Glomerular visceral epithelial cell (primary cell): ENCODE measurements at regions not wholly inside any gene's neighbourhood (a gene's known extent, or its start where the extent isn't known, plus 50 kb on each side); places are given as distances from the start of the nearest gene placed in this dataset.
A peak's percentile ranks its signal among the peaks of the same experiment; 100 is the strongest.
"Not testable (repeated sequence)": the region's sequence is repeated elsewhere in the genome, so short reads cannot be mapped to it uniquely, and the experiment has no call there.

Experiments used
- DNase-seq: peaks from one replicate; pipeline ENCODE4 v3.0.0-alpha.2; 2016; ENCODE audit errors: extremely low spot score

DNA sequence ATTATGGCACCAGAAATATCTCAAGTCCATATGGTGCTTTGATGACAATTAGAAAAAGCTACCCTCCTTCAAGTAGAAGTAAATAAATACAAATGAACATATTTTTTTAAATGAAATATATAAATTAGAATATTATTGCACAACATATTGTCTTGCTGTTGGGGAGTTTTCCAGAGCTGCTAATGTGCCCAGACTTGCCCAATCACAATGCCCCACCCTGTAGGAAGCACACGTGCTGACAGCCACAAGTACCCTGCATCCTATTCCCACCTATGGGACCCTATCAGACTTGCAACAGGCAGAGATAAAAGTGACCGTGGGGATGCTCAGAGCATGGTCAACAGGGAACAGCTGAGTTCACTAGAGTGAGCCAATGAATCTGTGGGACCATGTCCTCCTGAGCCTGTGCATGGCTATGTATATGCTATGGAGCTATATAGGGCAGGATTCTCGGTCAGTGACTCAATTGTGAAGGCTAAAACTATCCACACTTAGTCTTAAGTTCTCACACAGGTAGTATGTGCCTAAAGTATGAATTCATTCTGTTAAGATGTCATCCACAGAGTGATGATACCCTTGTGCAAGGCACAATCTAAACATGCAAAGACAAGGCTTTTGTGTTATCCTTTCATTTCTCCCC lies 336.0 kb downstream of the HGF start:
- DNase-seq = no peak

DNA sequence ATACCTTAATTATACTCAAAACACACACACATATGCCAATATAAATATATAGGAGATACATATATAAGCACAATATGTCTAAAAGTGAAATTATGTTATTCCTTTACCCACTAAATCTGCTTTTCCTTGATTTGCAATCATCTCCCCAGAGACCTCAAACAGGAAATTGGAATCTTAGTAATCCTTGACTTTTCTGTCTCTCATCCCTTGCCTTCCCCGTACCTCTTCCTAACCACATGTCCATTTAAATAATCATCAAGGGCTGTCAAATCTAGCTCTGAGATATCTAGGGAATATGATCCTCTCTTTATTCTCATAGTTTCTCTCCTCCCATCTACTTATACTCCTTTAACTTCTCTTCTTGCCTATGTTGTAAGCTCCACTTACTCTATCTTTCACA lies 336.6 kb downstream of the HGF start:
- DNase-seq = no peak

DNA sequence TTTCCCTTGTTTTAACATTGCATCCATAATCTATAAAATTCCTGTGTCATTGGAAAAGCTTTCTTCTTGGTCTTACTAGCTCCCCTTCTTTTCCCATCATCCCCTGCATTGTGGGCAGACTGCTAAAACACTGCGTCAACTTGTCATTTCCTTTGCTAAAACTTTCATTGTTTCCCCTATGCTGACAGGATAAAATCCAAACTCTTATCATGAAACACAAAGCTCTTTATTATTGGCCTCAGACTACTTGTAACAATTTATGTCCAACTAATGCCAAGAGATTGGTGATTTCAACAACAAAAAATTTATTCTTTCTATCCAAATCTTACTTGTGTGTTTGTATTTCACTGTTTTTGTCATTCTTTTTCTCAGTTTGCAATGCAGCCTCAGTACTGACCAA lies 339.1 kb downstream of the HGF start:
- no peak for DNase-seq

DNA sequence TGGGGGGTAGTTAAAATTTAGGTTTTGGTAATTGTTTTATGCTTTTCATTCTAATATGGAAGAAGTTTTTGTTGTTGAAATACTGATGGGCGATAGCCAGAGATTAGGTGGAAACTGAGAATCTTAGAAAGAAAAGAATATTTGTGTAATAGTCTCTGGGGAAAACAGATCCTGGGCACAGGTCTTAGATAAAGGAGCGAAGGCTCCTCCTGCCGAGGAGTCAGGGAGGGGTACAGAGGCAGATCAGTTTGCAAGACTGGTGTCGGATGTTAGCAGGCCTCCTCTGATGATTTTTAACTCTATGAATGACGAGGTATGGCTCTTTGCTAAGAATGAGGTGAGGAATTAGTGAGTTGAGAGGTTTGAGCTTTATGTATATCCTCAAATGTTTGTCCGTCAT lies 339.7 kb downstream of the HGF start:
- DNase-seq = peak; percentile 2

DNA sequence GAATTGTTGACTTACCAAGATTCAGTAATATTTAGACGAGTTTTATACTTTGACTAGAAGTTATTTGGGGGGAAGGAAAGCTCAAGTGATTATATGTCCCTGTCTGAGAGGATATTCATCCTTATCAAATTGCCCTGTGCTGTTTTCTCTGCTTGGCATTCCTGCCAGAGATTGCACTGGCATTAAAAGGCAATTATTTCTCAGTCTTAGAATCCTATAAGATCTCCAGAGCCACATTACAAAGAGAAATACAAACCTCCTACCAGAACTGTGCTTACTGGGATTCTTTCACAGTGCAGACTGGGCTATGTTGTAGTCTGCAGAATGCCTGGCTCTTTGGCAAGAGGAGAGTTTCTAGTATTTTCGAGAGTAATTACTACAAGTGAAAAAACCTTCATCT lies 342.4 kb downstream of the HGF start:
- DNase-seq = no peak

DNA sequence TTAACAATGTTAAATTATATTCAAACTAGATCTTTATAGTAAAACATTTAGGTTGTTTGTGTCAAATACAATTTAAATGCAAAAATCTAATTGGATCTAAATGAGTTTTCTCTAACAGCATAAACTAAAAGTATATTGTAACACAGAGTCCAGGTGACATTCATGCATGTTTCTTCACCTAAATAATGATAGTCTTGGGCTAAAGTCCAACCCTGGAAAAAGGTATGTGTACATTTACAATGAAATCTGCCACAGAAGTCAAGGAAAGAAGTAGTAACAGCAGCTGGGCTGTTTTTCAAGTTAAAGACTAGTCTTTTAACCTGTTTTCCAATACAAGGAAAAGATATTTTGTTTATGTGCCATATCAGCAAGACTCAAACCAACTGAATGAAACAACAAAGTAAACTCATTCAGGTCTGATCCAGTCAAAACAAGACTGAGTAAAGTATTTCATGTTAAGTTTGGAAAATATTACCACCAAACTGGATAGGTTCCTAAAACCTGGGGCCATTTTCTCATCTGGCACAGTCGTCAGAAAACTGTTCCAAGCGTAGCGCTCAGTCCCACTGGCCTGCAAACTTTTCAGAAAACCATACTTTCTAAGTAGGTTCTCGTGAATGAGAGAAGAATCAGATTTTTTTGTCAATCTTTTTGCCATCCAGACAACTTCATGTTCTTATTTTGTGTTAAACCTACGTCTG lies 349.2 kb downstream of the HGF start:
- no peak for DNase-seq

DNA sequence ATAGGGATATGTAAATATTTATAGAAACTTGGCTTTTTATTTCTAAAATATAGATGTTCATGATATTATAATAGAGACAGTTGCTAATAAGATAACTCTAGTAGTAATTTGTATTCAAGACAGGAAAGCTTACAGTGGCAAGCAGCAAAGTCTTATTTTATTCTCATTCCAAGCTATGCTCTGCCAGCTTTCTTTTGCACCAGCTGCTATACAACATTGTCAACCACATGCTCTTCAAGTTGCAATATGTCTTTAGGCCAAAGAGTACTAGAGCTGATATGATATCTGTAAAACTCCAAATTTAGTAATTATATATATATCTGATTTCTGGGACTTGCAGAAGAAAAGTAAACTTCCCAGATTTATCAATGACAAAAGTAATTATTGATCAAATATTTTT lies 350.1 kb downstream of the HGF start:
- no peak for DNase-seq

DNA sequence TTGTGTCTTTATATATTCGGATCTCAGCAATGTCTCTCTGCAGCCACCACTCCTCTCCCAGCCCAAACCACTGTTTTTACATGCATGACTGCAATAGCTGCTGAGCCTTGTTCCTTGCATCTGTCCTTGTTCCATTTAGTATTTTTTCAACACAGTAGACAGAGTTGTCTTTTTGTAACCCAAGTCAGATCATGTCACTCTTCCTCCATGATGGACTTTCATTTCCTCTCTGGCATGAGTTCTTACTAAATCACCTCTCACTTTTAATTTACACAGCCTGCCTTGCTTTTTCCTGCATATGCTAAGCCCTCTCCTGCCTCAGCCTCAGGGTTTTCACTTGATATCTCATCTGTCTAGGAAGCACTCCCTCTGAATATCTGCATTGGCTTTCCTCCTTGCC lies 353.2 kb downstream of the HGF start:
- DNase-seq = peak; percentile 23

DNA sequence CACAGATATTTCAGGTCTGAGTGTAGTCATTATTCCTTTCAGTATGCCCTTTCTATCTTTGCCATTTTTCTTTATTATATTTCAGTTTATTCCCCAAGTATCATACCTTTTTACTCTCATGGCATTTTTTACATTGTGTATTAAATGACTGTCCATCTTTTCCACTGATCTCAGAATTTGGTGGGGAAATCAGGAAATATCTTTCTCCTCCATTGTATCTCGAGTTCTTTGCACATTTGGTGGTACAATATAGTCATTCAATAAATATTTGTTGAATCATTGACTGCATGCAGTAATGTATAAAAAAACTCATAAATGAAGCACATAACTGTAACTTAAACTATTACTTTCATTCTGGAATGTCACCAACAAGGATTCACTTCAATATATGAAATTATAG lies 354.7 kb downstream of the HGF start:
- DNase-seq = no peak

DNA sequence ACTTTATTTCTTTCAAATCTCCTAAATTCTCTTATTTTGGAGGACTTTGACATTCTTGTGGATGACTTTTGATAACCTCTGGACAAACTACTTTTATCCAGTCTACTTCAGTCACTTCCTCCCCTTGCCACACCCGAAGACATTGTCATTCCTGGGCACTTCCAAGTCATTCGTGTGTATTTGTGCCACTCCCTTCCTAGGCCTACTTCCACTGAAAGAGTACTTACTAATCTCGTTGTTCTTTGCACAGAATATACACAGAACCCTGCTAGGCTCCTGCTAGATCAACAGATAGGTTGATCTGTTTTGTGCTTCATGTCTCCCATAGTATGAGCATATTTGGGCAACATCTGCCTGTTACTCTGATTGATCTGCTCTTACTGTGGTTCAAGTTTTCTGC lies 355.4 kb downstream of the HGF start:
- DNase-seq = no peak

DNA sequence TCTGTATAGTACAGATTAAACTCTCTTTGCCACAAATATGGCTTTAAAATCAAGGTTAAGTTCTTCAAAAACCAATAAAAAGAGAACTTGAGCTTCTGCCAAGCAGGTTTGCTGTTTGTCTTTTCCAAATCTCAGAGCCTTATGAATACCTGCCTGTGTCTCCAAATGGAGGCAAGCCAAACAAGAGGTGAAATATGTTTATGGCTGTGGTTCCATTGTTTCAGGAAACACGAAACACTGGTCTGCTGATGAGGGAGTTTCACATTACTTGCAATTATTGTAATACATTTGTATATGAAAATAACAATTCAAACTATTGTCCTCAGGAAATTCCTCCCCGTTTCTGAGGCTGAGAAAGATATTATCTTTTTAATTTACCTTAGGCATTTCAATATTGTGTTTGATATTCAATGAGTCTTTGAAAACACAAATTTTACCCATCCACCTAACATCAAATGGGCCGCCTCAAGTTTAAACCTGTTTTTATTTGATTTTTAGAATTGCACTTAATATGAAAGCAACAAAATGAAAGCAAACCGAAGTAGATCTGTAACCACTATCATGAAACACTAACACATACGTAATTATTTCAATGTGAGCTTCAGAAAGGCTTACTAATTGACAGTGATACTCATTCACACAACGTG lies 359.3 kb downstream of the HGF start:
- DNase-seq = no peak

DNA sequence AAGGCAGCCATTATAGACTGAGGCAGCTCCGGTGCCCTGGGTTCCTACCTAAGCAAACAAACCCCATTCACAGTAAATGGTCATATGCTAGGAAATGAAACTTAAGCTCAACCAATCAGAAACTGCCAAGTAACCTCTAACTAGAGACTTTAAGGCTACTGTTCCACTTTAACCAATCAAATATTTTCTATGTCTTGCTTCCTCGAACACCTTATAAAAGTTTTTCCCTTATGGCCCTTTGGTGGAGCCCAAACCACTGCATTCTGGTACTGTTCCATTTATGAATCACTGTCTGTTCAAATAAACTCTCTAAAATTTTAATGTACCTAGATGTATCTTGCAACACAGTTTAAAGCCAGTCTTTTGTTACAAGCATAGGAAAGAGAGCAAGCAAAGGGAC lies 361.1 kb downstream of the HGF start:
- DNase-seq = no peak

DNA sequence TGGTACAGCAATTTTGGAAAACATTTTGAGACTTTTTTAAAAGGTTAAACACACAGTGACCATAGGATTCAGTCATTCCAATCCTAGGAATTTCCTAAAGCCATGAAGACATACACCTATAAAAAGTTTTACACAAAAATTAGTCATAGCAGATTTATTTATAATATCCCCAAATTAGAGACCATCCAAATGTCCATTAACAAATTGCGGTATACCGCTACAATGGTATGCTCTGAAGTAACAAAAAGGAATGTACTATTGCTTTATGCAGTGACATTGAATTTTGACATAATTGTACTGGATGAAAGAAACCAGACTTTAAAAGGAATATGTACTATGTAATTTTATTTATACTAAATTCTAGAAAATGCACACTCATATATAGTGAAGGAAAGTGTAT lies 362.8 kb downstream of the HGF start:
- DNase-seq = no peak

DNA sequence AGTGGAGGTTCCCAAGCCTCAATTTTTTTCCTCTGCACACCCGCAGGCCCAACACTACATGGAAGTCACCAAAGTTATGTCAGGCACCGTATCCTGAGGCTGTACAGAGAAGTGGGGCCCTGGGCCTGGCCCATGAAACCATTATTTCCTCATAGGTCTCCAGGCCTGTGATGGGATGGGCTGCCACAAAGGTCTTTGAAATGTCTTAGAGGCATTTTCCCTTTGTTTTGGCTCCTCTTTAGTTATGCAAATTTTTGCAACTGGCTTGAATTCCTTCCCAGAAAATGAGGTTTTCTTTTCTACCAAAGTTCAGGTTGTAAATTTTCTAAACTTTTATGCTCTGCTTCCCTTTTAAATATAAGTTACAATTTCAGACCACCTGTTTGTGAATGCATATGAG lies 365.2 kb downstream of the HGF start:
- DNase-seq = no peak

DNA sequence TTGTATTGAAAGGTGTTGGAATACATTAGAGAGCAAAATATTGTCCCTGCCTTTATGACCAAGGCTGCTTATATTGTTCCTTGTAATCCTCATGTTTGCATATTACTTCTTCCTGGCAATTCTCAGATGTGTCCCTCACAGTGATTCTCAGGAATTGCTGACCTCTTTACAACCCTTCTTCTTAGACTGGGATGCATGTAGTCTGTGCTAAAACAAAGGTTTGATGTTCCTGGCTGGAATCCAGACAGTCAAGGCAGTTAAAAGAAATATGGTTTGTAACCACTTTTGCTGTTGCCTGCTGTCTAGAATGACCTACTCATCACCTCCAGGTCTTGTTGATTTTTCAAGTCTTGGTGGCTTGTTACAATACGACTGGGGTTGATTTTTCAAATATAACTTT lies 367.6 kb downstream of the HGF start:
- peak; percentile 6 for DNase-seq

DNA sequence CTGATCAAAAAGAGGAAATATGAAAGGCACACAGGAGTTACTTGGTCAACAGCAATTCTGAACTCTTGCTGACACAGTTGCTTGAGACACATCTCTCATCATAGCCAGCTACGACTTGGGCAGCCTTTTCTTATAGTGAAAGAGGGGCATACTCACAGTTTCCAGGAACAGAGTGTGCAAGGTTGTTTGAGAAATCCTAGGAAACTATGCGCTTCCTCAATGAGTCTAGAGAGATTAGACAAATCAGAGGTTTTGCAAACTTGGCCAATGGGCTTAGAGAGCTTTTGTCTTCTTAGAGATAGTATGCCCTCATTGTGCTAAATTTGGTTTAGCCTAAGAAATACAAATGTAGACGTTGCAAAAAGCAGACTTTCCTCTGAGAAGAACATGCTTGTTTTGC lies 370.4 kb downstream of the HGF start:
- no peak for DNase-seq

DNA sequence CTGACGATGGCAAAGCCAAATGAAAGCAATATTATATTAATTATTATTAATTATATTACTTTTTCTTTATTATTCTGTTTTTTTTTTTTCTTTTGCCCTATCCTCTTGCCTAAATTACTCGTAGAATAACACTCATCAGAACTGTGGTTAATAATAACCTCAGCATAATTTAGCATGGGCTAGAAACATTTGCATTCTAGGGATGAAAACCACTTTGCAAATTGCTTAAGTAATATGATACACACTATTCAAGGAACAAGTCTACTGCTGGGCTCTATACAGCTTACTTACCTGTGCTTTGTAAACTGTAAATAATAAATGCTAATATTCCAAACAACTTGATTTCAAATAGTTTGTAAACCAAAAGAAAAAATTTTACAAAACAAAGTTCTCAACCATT lies 375.8 kb downstream of the HGF start:
- no peak for DNase-seq

DNA sequence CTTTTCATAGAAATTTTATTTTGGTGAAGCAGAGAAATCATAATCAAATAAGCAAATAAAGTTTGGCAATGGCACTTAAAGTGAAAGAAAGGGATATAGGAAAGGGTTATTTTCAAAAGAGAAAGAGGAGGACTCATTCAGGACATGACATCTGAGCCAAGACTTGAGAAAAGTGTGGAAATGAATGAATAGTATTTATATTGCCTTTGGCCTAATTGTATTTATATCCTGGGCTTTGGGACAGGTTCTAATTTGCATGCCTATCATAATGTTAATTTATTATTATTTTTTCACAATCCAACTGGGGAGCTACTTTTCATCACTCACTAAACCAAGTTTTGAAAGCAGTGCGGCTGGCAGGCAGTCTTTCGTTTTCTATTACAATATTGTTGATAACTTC lies 376.8 kb downstream of the HGF start:
- DNase-seq = no peak

DNA sequence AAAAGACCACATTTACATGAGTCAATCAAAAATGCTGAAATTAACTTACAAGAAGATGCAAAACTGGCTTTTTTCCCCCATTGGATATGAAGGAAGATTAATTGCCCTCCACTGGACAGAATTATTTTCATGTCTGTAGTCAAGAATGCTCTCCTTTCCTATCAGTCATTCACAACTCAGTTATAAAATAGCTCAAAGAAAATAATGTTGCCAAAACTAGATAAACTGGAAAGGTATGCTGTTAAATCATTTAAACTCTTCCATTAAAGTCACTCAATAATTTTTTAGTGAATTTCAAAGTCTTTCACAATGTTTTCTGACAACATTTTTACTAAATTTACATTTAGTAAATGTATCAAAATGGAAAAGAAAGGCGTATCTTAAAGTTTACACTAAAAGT lies 384.5 kb downstream of the HGF start:
- no peak for DNase-seq

DNA sequence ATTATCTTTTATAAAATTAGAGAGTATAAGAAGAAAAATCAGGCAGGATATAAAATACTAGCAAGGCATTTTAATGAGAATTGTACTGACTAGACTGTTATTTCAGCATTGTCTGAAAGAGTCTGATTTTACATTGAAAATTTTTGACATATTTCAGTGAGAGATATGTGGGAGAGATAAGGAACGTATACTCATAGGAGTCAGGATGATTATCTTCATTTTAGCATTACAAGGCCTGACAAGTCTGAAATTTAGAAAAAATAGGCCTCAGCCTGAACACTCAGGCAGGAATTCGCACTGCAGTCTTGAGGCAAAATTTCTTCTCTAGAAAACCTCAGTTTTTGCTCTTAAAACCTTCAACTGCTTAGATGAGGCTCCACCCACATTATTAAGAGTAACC lies 386.0 kb downstream of the HGF start:
- DNase-seq = no peak

DNA sequence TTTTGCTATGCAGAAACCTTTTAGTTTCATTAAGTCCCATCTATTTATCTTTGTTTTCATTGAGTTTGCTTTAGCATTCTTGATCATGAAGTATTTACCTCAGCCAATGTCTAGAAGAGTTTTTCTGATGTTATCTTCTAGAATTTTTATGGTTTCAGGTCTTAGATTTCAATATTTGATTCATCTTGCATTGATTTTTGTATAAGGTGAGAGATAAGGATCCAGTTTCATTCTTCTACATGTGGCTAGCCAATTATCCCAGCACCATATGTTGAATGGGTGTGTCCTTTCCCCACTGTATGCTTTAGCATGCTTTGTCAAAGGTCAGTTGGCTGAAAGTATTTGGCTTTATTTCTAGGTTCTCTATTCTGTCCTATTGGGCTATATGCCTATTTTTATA lies 395.2 kb downstream of the HGF start:
- not testable (repeated sequence) for DNase-seq

DNA sequence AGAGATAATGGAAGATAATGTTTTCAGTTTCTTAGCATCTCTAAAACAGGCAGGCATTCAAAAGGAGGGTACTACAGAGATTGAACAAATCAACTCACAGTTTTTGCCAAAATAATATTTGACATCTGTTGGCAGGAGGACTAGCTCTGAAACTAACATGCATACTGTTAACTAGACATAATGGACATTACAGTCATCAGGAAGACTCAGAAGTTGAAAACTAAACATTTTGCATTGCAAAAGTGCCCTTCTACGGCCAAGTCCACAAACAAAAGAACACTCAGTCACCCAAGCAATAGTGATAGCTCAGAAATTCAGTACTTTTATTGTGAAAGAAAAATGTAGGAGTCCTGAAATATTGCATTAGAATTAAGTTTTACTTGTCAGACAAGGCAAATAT lies 399.0 kb downstream of the HGF start:
- no peak for DNase-seq

DNA sequence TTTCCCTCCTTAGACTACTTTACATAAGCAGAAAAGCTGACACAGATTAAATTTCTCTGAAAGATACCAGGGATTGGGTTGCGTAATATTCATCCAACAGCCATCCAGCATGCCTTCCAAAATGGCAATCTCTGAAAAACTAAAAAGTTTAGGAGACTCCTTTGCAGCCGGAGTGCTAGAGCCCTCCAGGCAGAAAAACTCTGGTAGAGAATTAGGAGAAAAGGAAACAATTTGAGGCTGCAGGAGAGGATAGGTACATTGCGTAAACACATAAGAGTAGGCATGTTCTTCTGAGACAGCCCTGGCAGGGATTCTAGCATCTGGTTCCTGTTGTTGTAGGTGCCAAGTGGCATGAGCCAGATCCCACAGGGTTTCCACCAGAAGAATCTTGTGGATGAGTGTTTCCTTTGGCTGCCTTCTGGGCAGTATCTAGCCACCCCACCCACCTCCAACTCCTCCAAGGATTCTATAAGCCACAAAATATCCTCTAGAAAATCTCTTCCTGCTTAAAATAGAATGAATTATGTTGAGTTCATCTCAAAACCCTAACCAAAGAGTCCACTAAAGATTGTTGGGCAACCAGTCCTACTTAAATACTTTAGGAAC lies 402.4 kb downstream of the HGF start:
- DNase-seq = no peak
